ENCODE measurements at regions not wholly inside any gene's neighbourhood (a gene's known extent, or its start where the extent isn't known, plus 50 kb on each side); places are given as distances from the start of the nearest gene placed in this dataset.

DNA sequence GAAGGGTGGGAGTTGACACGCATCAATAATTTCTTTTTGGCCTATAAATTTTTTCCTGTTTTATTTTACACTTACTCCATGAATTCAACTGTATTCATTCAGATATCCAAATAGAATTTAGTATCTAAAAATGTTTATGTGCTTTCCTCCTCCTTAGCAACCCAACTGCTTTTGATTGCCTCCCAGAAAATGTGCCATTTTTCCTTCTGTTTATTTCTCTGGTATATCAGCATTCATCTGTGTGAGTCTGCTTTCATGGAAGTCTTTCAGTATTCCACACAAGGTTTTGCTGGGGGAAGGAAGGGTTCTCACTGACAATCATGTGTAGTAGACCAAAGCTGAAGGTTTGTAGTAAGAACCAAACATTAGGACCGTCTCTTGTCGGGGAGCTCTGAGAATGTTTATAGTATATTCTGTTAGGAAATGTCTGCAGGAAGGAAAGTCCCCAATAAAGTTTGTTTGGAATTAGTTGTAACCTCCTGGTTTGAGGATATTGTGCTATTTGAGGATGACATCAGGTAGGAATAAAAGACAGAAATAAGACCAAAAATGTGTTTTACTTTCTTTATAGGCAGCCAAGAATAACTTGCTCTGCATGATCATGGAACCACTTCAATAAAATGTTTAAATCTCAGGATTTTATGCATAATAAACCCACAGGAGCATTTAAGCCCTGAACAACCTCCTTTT, 673.6 kb upstream of the INTU start:
- Mint-ChIP-seq H3K4me3 (ENCODE audit: unreplicated experiment) (no peak overlapping the region), H3K36me3 (ENCODE audit: low read depth, unreplicated experiment) (no peaks in the 10 kb centered on the region), H3K27ac (ENCODE audit: unreplicated experiment) (no peak overlapping the region), H3K27me3 (ENCODE audit: low read depth, unreplicated experiment) (no peaks in the 10 kb centered on the region), H3K4me1 (ENCODE audit: low read depth, unreplicated experiment) (peaks cover 4% of the 10 kb centered on the region), H3K9me3 (ENCODE audit: unreplicated experiment) (no peaks in the 10 kb centered on the region)
- Histone ChIP-seq H4K20me1 (ENCODE audit: insufficient read depth, low read length) (no peaks in the 10 kb centered on the region), H3K4me3 (ENCODE audit: insufficient read depth, low read depth, low read length) (no peak overlapping the region), H3K4me1 (ENCODE audit: insufficient read depth, low read length) (no peaks in the 10 kb centered on the region), H3K79me2 (ENCODE audit: insufficient read depth, low read length) (no peaks in the 10 kb centered on the region), H3K36me3 (ENCODE audit: insufficient read depth, low read length) (no peaks in the 10 kb centered on the region), H3K4me2 (ENCODE audit: low read length) (no peak overlapping the region), H3K27me3 (ENCODE audit: insufficient read depth, low read length) (no peaks in the 10 kb centered on the region), H3K9ac (ENCODE audit: low read length) (no peak overlapping the region), H2AFZ (ENCODE audit: low read depth, low read length) (no peak overlapping the region), H3K9me3 (ENCODE audit: insufficient read depth, low read depth, low read length) (no peaks in the 10 kb centered on the region), H3K27ac (ENCODE audit: low read depth, low read length) (no peak overlapping the region)
- FAIRE-seq, result no peak
- DNase-seq (ENCODE audit: low read depth), result no peak
- TF ChIP-seq EZH2 (IDR thresholded peaks at IDR 0.05; ENCODE audit: insufficient read depth, low read length), result no peak
- TF ChIP-seq, protein P1, sequence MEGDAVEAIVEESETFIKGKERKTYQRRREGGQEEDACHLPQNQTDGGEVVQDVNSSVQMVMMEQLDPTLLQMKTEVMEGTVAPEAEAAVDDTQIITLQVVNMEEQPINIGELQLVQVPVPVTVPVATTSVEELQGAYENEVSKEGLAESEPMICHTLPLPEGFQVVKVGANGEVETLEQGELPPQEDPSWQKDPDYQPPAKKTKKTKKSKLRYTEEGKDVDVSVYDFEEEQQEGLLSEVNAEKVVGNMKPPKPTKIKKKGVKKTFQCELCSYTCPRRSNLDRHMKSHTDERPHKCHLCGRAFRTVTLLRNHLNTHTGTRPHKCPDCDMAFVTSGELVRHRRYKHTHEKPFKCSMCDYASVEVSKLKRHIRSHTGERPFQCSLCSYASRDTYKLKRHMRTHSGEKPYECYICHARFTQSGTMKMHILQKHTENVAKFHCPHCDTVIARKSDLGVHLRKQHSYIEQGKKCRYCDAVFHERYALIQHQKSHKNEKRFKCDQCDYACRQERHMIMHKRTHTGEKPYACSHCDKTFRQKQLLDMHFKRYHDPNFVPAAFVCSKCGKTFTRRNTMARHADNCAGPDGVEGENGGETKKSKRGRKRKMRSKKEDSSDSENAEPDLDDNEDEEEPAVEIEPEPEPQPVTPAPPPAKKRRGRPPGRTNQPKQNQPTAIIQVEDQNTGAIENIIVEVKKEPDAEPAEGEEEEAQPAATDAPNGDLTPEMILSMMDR (IDR thresholded peaks at IDR 0.05; ENCODE audit: insufficient read depth, low read depth, low read length), result no peak

GRCh38 chr4:126960760-126961159, 672.0 kb upstream of the INTU start:
- Histone ChIP-seq H3K79me2 (ENCODE audit: insufficient read depth, low read length) (no peaks in the 10 kb centered on the region), H3K27ac (ENCODE audit: low read depth, low read length) (no peak overlapping the region), H3K9ac (ENCODE audit: low read length) (no peak overlapping the region), H3K4me2 (ENCODE audit: low read length) (no peak overlapping the region), H3K9me3 (ENCODE audit: insufficient read depth, low read depth, low read length) (no peaks in the 10 kb centered on the region), H2AFZ (ENCODE audit: low read depth, low read length) (no peak overlapping the region), H4K20me1 (ENCODE audit: insufficient read depth, low read length) (no peaks in the 10 kb centered on the region), H3K36me3 (ENCODE audit: insufficient read depth, low read length) (no peaks in the 10 kb centered on the region), H3K4me3 (ENCODE audit: insufficient read depth, low read depth, low read length) (no peak overlapping the region), H3K4me1 (ENCODE audit: insufficient read depth, low read length) (no peaks in the 10 kb centered on the region), H3K27me3 (ENCODE audit: insufficient read depth, low read length) (no peaks in the 10 kb centered on the region)
- no peaks in the 10 kb centered on the region for H3K36me3 Mint-ChIP-seq (ENCODE audit: low read depth, unreplicated experiment)
- no peak for FAIRE-seq
- no peak for TF ChIP-seq EZH2 (IDR thresholded peaks at IDR 0.05; ENCODE audit: insufficient read depth, low read length)
- TF ChIP-seq, protein P1 (IDR thresholded peaks at IDR 0.05; ENCODE audit: insufficient read depth, low read depth, low read length), result no peak
- H3K27ac Mint-ChIP-seq (ENCODE audit: unreplicated experiment), result no peak overlapping the region
- no peaks in the 10 kb centered on the region for H3K9me3 Mint-ChIP-seq (ENCODE audit: unreplicated experiment)
- H3K4me1 Mint-ChIP-seq (ENCODE audit: low read depth, unreplicated experiment), result peaks cover 4% of the 10 kb centered on the region
- no peak overlapping the region for H3K4me3 Mint-ChIP-seq (ENCODE audit: unreplicated experiment)
- H3K27me3 Mint-ChIP-seq (ENCODE audit: low read depth, unreplicated experiment), result no peaks in the 10 kb centered on the region
- DNase-seq (ENCODE audit: low read depth), result no peak

GRCh38 chr4:126961661-126962060, 671.1 kb upstream of the INTU start:
- Histone ChIP-seq H4K20me1 (ENCODE audit: insufficient read depth, low read length) (no peaks in the 10 kb centered on the region), H3K36me3 (ENCODE audit: insufficient read depth, low read length) (no peaks in the 10 kb centered on the region), H3K79me2 (ENCODE audit: insufficient read depth, low read length) (no peaks in the 10 kb centered on the region), H3K9ac (ENCODE audit: low read length) (no peak overlapping the region), H3K9me3 (ENCODE audit: insufficient read depth, low read depth, low read length) (no peaks in the 10 kb centered on the region), H3K27me3 (ENCODE audit: insufficient read depth, low read length) (no peaks in the 10 kb centered on the region), H3K4me1 (ENCODE audit: insufficient read depth, low read length) (no peaks in the 10 kb centered on the region), H3K4me2 (ENCODE audit: low read length) (no peak overlapping the region), H3K27ac (ENCODE audit: low read depth, low read length) (no peak overlapping the region), H2AFZ (ENCODE audit: low read depth, low read length) (no peak overlapping the region), H3K4me3 (ENCODE audit: insufficient read depth, low read depth, low read length) (no peak overlapping the region)
- peaks cover 4% of the 10 kb centered on the region for H3K4me1 Mint-ChIP-seq (ENCODE audit: low read depth, unreplicated experiment)
- H3K4me3 Mint-ChIP-seq (ENCODE audit: unreplicated experiment), result no peak overlapping the region
- H3K27ac Mint-ChIP-seq (ENCODE audit: unreplicated experiment), result no peak overlapping the region
- no peak for DNase-seq (ENCODE audit: low read depth)
- no peaks in the 10 kb centered on the region for H3K27me3 Mint-ChIP-seq (ENCODE audit: low read depth, unreplicated experiment)
- TF ChIP-seq EZH2 (IDR thresholded peaks at IDR 0.05; ENCODE audit: insufficient read depth, low read length), result no peak
- TF ChIP-seq, protein P1 (IDR thresholded peaks at IDR 0.05; ENCODE audit: insufficient read depth, low read depth, low read length), result no peak
- H3K9me3 Mint-ChIP-seq (ENCODE audit: unreplicated experiment), result no peaks in the 10 kb centered on the region
- FAIRE-seq, result no peak
- H3K36me3 Mint-ChIP-seq (ENCODE audit: low read depth, unreplicated experiment), result no peaks in the 10 kb centered on the region
